Ovary (tissue), 3 donors: ENCODE measurements at regions not wholly inside any gene's neighbourhood (a gene's known extent, or its start where the extent isn't known, plus 50 kb on each side); places are given as distances from the start of the nearest gene placed in this dataset.

Source experiments
- EP300 ChIP-seq: sonication (generic); formaldehyde crosslinking; IDR thresholded peaks from one replicate; pipeline ENCODE4 v1.6.1; 2017; ENCODE audit warnings: antibody characterized with exemption
- POLR2A ChIP-seq: fragments of 450-650 bp; IDR thresholded peaks from one replicate; pipeline ENCODE4 v1.6.1; 2017; ENCODE audit warnings: antibody characterized with exemption, mild to moderate bottlenecking, moderate library complexity
- TF ChIP-seq, protein P1 (sequence below), 3 donors: fragments of 450-650 bp in 2 of 3; fragments of 200-600 bp in 1 of 3; IDR thresholded peaks; one replicate each; pipeline versions ENCODE4 v1.5.1 to v1.8.0; 2016 to 2022; ENCODE audit warnings: antibody characterized with exemption in 3 of 3, mild to moderate bottlenecking in 1 of 3
- donor health status: DM: no; HTN: no; CAD: no.

- no peak for TF ChIP-seq POLR2A
- TF ChIP-seq, protein P1, sequence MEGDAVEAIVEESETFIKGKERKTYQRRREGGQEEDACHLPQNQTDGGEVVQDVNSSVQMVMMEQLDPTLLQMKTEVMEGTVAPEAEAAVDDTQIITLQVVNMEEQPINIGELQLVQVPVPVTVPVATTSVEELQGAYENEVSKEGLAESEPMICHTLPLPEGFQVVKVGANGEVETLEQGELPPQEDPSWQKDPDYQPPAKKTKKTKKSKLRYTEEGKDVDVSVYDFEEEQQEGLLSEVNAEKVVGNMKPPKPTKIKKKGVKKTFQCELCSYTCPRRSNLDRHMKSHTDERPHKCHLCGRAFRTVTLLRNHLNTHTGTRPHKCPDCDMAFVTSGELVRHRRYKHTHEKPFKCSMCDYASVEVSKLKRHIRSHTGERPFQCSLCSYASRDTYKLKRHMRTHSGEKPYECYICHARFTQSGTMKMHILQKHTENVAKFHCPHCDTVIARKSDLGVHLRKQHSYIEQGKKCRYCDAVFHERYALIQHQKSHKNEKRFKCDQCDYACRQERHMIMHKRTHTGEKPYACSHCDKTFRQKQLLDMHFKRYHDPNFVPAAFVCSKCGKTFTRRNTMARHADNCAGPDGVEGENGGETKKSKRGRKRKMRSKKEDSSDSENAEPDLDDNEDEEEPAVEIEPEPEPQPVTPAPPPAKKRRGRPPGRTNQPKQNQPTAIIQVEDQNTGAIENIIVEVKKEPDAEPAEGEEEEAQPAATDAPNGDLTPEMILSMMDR (IDR thresholded peaks at IDR 0.05): no peak
- no peak for TF ChIP-seq EP300
These were observed 103.8 kb upstream of the CRHR1 start for GRCh38 chr17:45680360-45680759.
